GM18508 (cell line): ENCODE measurements at regions not wholly inside any gene's neighbourhood (a gene's known extent, or its start where the extent isn't known, plus 50 kb on each side); places are given as distances from the start of the nearest gene placed in this dataset.

Experiments
- ATAC-seq: cut with Tn5 transposase; IDR thresholded peaks from one replicate; pipeline ENCODE4 v1.9.1; 2021; ENCODE audit warnings: moderate number of reproducible peaks; ENCODE audit not compliant: insufficient read depth, unreplicated experiment

- no peak for ATAC-seq
Measured at GRCh38 chr12:88409257-88409656, 171.0 kb downstream of the KITLG start.

GRCh38 chr12:88411689-88412088, 168.6 kb downstream of the KITLG start:
- no peak for ATAC-seq

GRCh38 chr12:88413646-88414045, 166.6 kb downstream of the KITLG start:
- ATAC-seq: no peak

GRCh38 chr12:88416155-88416554, 164.1 kb downstream of the KITLG start:
- ATAC-seq: no peak

- no peak for ATAC-seq
Measured at GRCh38 chr12:88416786-88417185, 163.5 kb downstream of the KITLG start.

- ATAC-seq: no peak
Measured at GRCh38 chr12:88417531-88417930, 162.7 kb downstream of the KITLG start.

- no peak for ATAC-seq
Measured at GRCh38 chr12:88418856-88419497, 161.3 kb downstream of the KITLG start.

GRCh38 chr12:88419794-88420193, 160.5 kb downstream of the KITLG start:
- ATAC-seq: no peak

- no peak for ATAC-seq
Measured at GRCh38 chr12:88420457-88420856, 159.8 kb downstream of the KITLG start.

- no peak for ATAC-seq
Measured at GRCh38 chr12:88424791-88425730, 155.2 kb downstream of the KITLG start.

GRCh38 chr12:88428350-88428749, 151.9 kb downstream of the KITLG start:
- no peak for ATAC-seq

GRCh38 chr12:88431246-88431645, 149.0 kb downstream of the KITLG start:
- no peak for ATAC-seq

- ATAC-seq: no peak
Measured at GRCh38 chr12:88432531-88433490, 147.5 kb downstream of the KITLG start.

- ATAC-seq: peak; percentile 87
Measured at GRCh38 chr12:88433997-88434703, 146.1 kb downstream of the KITLG start.

GRCh38 chr12:88435334-88436076, 144.8 kb downstream of the KITLG start:
- ATAC-seq: no peak

- ATAC-seq: no peak
Measured at GRCh38 chr12:88437226-88437625, 143.0 kb downstream of the KITLG start.
